Chondrocyte (in vitro differentiated cells): ENCODE measurements at regions not wholly inside any gene's neighbourhood (a gene's known extent, or its start where the extent isn't known, plus 50 kb on each side); places are given as distances from the start of the nearest gene placed in this dataset.

Source experiments
- DNase-seq: peaks from one replicate; pipeline ENCODE4 v3.0.0; 2021; ENCODE audit warnings: mixed read lengths, low spot score
- H3K27ac Mint-ChIP-seq: one replicate; pipeline ENCODE4 v1.8.0; 2021; ENCODE audit warnings: mild to moderate bottlenecking, moderate library complexity, mixed read lengths; ENCODE audit not compliant: unreplicated experiment
- H3K27me3 Mint-ChIP-seq: 2 replicates; pipeline ENCODE4 v1.8.0; 2021; ENCODE audit warnings: low read depth, mixed read lengths
- H3K36me3 Mint-ChIP-seq: 2 replicates; pipeline ENCODE4 v1.8.0; 2021; ENCODE audit warnings: low read depth, mixed read lengths
- H3K4me1 Mint-ChIP-seq: 2 replicates; pipeline ENCODE4 v1.8.0; 2021; ENCODE audit warnings: low read depth, mild to moderate bottlenecking, mixed read lengths
- H3K4me3 Mint-ChIP-seq: one replicate; pipeline ENCODE4 v1.8.0; 2021; ENCODE audit warnings: mild to moderate bottlenecking, moderate library complexity, mixed read lengths; ENCODE audit not compliant: unreplicated experiment
- H3K9me3 Mint-ChIP-seq: 2 replicates; pipeline ENCODE4 v1.8.0; 2021; ENCODE audit warnings: low read depth, mixed read lengths
- CTCF ChIP-seq: fragments of 200-600 bp; sonication (generic); IDR thresholded peaks from 2 replicates; pipeline ENCODE4 v1.5.0; 2021; ENCODE audit warnings: antibody characterized with exemption, mild to moderate bottlenecking, moderate library complexity

- DNase-seq = no peak
- peaks cover 63% of the 10 kb centered on the region for H3K4me1 Mint-ChIP-seq
- H3K27me3 Mint-ChIP-seq = no peaks in the 10 kb centered on the region
- peak overlapping the region; percentile 22 for H3K27ac Mint-ChIP-seq
- no peaks in the 10 kb centered on the region for H3K36me3 Mint-ChIP-seq
- no peak overlapping the region for H3K4me3 Mint-ChIP-seq
- no peak for TF ChIP-seq CTCF
- H3K9me3 Mint-ChIP-seq = no peaks in the 10 kb centered on the region
Observed at GRCh38 chr10:3496138-3496537, 288.9 kb downstream of the KLF6 start.

- no peak for TF ChIP-seq CTCF
- no peaks in the 10 kb centered on the region for H3K27me3 Mint-ChIP-seq
- H3K36me3 Mint-ChIP-seq = no peaks in the 10 kb centered on the region
- DNase-seq = no peak
- no peaks in the 10 kb centered on the region for H3K9me3 Mint-ChIP-seq
- H3K27ac Mint-ChIP-seq = peak overlapping the region; percentile 94
- peak overlapping the region; percentile 58 for H3K4me3 Mint-ChIP-seq
- H3K4me1 Mint-ChIP-seq = peaks cover 55% of the 10 kb centered on the region
Observed at GRCh38 chr10:3495281-3495680, 289.7 kb downstream of the KLF6 start.

DNA sequence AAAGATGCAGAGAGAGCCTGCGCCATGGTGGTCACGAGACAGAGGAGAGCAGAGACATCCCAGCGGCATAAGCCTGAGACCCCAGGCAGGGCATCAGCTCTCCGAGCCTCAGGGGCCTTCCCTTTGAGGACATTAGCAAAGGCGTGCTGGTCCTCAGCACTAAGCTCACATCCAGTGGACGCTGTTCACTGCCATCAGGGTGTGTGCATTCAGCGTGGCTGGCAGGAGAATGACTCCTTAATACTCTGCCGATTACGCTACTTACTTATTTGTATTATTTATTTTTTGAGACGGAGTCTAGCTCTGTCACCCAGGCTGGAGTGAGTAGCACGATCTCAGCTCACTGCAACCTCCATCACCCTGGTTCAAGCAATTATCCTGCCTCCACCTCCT, 290.2 kb downstream of the KLF6 start:
- TF ChIP-seq CTCF = no peak
- peak overlapping the region; percentile 58 for H3K4me3 Mint-ChIP-seq
- no peaks in the 10 kb centered on the region for H3K27me3 Mint-ChIP-seq
- peaks cover 52% of the 10 kb centered on the region for H3K4me1 Mint-ChIP-seq
- no peak for DNase-seq
- no peaks in the 10 kb centered on the region for H3K36me3 Mint-ChIP-seq
- H3K9me3 Mint-ChIP-seq = no peaks in the 10 kb centered on the region
- H3K27ac Mint-ChIP-seq = peak overlapping the region; percentile 94

GRCh38 chr10:3494131-3494837, 290.7 kb downstream of the KLF6 start:
- no peak for DNase-seq
- no peak for TF ChIP-seq CTCF
- Mint-ChIP-seq H3K4me3 (peak overlapping the region; percentile 58), H3K27me3 (no peaks in the 10 kb centered on the region), H3K9me3 (no peaks in the 10 kb centered on the region), H3K4me1 (peaks cover 51% of the 10 kb centered on the region), H3K27ac (peak overlapping the region; percentile 94), H3K36me3 (no peaks in the 10 kb centered on the region)

DNA sequence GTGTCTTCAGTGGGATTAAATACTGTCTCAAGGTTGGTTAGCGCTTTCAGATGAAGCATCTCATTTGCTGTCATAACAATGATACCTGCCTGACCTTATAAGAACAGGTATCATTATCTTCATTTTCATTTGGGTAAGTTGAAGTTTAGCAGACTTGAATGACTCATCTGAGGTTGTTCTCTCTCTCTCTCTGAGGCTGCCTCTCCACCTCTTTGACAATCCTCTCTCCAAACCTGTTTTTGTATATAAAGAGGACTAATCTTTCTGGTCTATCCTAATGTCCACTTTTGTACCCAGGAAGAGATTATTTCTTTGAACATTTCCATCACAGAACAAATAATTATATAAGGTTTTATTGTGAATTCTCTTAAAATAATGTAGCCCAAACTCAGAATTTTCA, 291.4 kb downstream of the KLF6 start:
- H3K27me3 Mint-ChIP-seq = no peaks in the 10 kb centered on the region
- H3K4me3 Mint-ChIP-seq = no peak overlapping the region
- no peak for DNase-seq
- H3K4me1 Mint-ChIP-seq = peaks cover 45% of the 10 kb centered on the region
- peak overlapping the region; percentile 94 for H3K27ac Mint-ChIP-seq
- H3K9me3 Mint-ChIP-seq = peaks cover 3% of the 10 kb centered on the region
- H3K36me3 Mint-ChIP-seq = peaks cover 2% of the 10 kb centered on the region
- TF ChIP-seq CTCF = no peak
